GM18507 (cell line): ENCODE measurements at regions not wholly inside any gene's neighbourhood (a gene's known extent, or its start where the extent isn't known, plus 50 kb on each side); places are given as distances from the start of the nearest gene placed in this dataset.
A peak's percentile ranks its signal among the peaks of the same experiment; 100 is the strongest.

Source experiments
- DNase-seq: peaks from one replicate; pipeline ENCODE4 v3.0.0; 2011; ENCODE audit warnings: low read depth; ENCODE audit not compliant: insufficient read length; ENCODE audit errors: extremely low spot score
- FAIRE-seq: peaks from 2 replicates; lab custom pipeline; 2011; peaks lifted over from hg19 to GRCh38; lab: Jason Lieb, UNC

DNA sequence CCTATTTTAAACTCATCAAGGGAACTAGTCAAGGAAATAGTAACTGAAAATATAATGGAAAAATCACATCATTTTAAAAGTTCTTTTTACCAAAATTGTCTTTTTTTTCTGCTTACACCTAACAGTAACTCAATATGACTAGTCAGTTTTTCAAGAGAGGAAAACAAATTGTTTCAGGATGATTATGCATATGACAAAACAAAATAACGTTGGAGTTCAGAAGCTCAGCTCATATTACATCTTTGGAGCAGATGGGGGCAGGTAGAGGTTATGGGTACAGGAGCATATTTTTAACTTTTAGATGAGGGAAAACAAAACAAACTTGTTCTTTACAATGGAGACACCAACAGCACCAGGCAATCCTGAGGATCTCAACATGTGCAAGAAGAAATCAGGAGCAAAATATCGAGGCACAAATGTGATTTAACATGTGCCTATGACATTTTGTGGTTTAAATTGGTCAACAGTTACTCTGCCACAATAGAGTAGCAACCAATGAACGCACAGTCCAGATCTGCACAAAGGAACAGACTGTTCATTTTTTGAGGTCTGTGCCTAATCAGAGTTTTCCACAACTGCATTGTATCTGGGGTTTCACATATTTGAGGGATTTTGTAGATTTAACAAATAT lies 659.0 kb downstream of the ANXA1 start:
- DNase-seq (no peak), FAIRE-seq (no peak)

GRCh38 chr9:73813546-73813945 lies 661.9 kb downstream of the ANXA1 start:
- DNase-seq (no peak), FAIRE-seq (no peak)

GRCh38 chr9:73816905-73817304 lies 665.2 kb downstream of the ANXA1 start:
- no peak for DNase-seq
- no peak for FAIRE-seq

DNA sequence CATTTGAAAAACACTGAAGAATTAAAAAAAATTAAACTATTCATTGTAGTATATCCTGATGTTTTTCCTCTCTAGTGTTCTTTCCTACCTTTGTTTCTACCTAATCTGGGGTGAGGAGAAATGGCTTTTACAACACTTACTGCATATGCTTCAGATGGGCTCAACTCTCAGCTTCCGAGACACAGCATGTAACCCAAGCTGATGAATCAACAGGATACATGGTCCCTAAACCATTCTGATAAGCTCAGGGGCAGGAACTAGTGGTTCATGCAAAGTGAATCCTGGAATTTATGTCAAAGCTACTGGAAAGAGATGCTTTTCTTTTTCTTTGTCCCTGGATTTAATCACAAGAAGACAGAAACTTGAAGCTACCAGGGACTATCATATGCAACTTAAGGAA lies 672.5 kb upstream of the RORB start:
- FAIRE-seq (no peak), DNase-seq (no peak)

- no peak for FAIRE-seq
- DNase-seq, result no peak
Measured at GRCh38 chr9:73838871-73839270, 658.3 kb upstream of the RORB start.

DNA sequence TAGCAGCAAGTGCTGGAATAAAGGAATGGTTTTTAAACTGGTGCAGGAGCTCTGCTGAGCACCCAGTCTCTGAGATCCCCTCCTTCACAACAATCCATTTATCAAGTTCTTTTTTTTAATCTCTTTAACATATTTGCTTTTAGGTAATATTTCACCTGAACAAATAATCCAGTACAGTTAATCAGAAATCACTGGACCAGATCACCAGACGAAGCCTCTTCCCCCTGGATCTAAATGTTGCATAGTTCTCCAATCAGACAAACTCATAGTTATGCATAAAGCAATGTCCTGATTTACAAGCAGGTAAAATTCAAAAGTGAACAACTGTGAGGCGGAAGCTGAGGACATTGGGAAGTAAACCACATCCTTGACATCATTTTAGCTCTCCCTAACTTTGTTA lies 657.7 kb upstream of the RORB start:
- no peak for FAIRE-seq

GRCh38 chr9:73841018-73841417 lies 656.1 kb upstream of the RORB start:
- DNase-seq (no peak), FAIRE-seq (no peak)

More for the DNA sequence above, 657.7 kb upstream of the RORB start:
- DNase-seq, result no peak

DNA sequence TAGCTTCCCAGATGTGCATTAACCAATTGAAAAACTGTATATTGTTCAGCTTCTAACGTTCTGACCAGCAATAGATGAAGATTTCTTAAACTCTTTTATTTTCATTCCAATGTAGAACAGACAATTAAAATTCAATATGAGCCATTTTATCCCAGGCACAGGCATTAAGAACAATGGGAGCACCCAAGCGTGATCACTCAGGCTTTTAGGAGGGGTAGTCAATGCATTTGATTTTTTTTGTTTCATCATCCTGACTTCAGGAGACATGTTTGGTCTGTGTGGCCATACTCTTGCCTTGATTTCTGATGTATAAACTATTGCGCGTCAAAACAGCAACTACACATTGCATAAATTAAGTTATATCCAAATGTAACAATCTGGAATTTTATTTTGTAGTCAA lies 653.0 kb upstream of the RORB start:
- FAIRE-seq, result no peak
- DNase-seq, result no peak

GRCh38 chr9:73845539-73845938 lies 651.6 kb upstream of the RORB start:
- DNase-seq (no peak), FAIRE-seq (no peak)

DNA sequence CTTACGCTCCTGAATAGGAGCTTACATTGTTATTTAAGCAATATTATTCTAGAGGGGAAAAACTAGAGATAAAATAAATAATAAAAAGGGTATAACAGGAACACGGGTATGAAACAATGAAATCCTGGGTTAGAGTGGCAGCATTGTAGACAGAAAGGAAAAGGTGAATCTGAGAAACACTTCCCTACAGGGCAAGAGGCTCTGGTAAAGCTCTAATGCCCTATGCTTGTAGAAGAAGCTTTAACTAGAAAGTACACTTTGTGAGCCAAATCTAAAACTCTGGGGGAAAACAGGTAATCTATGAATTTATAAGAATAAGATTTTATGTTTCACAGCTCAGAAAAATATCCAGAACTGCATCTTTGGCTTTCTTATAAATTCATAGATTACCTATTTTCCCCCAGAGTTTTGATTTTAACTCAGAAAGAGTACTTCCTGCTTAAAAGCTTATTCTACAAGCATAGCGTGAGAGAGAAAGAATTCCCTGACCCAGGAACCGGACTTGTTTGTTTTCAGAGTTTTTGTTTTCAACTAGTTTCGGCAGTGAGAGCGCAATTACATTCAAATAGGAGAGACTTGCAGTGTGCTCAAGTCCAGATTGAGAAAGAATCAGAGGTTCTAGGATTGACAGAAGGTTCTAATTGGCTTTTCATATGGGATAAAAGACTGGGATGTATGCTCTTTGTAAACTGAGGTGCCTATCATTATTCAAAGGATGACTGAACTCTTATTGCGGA lies 651.0 kb upstream of the RORB start:
- FAIRE-seq (no peak), DNase-seq (no peak)

DNA sequence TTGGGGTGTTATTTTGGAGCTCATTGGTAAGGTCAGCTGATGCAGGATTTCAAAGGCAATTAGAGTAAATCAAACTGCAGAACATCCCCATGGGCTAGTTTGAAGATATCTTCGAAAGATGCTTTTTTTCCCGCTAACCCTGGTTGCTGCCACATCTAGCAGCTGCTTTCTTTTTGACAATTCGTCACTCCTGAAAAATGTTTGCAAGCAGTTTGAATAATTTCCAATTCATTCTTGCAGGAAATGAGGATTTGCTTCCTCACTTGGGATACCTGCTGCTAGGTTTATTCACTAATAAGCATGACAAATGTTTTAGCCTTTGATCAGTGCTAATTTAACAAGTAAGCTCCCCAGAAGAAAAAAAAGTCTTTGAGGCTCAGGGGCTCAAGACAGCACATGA lies 649.6 kb upstream of the RORB start:
- DNase-seq (no peak), FAIRE-seq (no peak)

- DNase-seq (no peak), FAIRE-seq (no peak)
Measured at GRCh38 chr9:73853549-73853948, 643.6 kb upstream of the RORB start.

GRCh38 chr9:73855206-73855605 lies 641.9 kb upstream of the RORB start:
- no peak for FAIRE-seq

GRCh38 chr9:73863924-73864323 lies 633.2 kb upstream of the RORB start:
- FAIRE-seq, result no peak
- no peak for DNase-seq

More at GRCh38 chr9:73855206-73855605, 641.9 kb upstream of the RORB start:
- no peak for DNase-seq

DNA sequence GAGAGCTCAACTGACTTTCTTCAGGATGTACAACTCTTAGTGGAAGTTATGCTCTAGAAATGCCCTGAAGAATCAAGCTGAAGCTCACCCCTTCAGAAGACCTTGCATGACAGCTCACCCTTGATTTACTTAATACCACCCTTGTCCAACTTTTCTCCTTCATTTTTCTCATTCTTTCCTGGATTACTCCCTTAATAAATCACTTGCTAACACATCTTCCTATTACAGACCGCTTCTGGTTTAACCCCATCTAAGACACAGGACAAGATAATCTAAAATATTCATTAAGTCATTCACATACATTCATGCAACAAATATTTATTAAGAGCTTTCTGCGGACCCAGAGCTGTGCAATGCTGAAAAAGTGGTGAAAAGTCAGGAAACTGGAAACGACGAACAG lies 630.7 kb upstream of the RORB start:
- FAIRE-seq, result no peak
- no peak for DNase-seq

DNA sequence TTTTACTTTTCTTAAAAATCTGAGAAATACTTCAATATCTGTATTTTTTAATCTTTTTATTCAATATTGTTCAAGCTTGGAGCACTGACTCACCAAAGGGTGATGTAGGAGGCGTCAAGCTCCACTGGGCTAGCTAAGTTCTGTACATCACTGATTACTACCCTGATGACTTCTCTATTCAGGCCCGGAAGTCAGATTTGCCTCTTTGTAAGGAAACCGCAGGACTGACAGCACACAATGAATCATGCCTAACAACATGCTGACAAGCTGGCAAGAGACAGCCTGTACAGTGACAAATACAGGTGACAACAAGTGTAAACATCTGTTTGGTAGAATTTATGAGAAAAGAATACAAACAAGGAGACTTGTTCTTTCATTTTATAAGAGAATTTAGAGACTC lies 627.9 kb upstream of the RORB start:
- peak; percentile 54 for FAIRE-seq
- DNase-seq, result peak; percentile 1

GRCh38 chr9:73871636-73872035 lies 625.5 kb upstream of the RORB start:
- no peak for DNase-seq
- no peak for FAIRE-seq

GRCh38 chr9:73872701-73873100 lies 624.4 kb upstream of the RORB start:
- FAIRE-seq (no peak), DNase-seq (no peak)

- FAIRE-seq (no peak), DNase-seq (no peak)
Measured at GRCh38 chr9:73880101-73880500, 617.0 kb upstream of the RORB start.

- no peak for DNase-seq
- no peak for FAIRE-seq
Measured at GRCh38 chr9:73889023-73889422, 608.1 kb upstream of the RORB start.

DNA sequence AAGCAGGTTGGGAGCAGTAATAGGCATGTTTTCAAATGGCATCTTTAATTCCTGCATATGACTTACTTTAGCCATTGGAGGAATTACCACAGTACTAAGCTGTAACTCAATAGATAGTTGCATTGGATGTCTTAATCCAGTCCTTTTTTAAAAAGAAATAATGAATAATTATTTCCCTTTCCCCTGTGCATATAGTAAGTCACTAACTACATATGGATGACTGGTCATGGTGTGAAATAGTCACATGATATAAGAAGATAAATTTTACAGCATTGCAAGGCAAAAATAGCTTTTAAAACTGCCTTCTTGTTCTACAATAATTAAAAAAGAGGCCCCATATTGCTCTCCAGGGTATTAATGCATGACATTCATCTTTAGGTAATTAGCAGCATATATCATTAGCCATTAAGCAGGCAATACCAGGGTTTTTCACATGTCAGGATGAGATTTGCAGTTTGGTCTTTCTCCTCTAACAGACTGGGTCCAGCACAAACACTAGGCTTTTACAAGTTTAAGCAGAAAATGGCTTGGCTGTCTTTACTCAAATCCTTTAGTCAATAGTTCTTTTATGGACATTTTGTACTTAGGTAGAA lies 606.4 kb upstream of the RORB start:
- FAIRE-seq, result no peak
- DNase-seq, result no peak
